RWPE2 (cell line): ENCODE measurements at regions not wholly inside any gene's neighbourhood (a gene's known extent, or its start where the extent isn't known, plus 50 kb on each side); places are given as distances from the start of the nearest gene placed in this dataset.

ENCODE experiments used
- ATAC-seq: fragments of 200-7000 bp; cut with Tn5 transposase; 3 replicates; pipeline ENCODE4 v1.9.1; 2021; ENCODE audit warnings: low read depth
- DNase-seq: peaks from one replicate; pipeline ENCODE4 v3.0.0-alpha.2; 2020; ENCODE audit warnings: low spot score
- H3K27ac ChIP-seq: fragments of 450-650 bp; 2 replicates; pipeline ENCODE4 v1.5.1; 2017; ENCODE audit warnings: mild to moderate bottlenecking; ENCODE audit not compliant: poor library complexity, severe bottlenecking
- H3K27me3 ChIP-seq: fragments of 250-450 bp; sonication (Bioruptor Pico); 2 replicates; pipeline ENCODE4 v1.5.1; 2021; ENCODE audit warnings: mild to moderate bottlenecking, moderate library complexity; ENCODE audit not compliant: insufficient read depth, poor library complexity, severe bottlenecking
- H3K36me3 ChIP-seq: fragments of 250-450 bp; sonication (Bioruptor Pico); 2 replicates; pipeline ENCODE4 v1.5.1; 2020; ENCODE audit warnings: low read depth, mild to moderate bottlenecking, moderate library complexity
- H3K4me1 ChIP-seq: fragments of 250-450 bp; sonication (Bioruptor Pico); 2 replicates; pipeline ENCODE4 v1.5.1; 2021; ENCODE audit warnings: mild to moderate bottlenecking, moderate library complexity; ENCODE audit not compliant: insufficient read depth, poor library complexity, severe bottlenecking
- H3K4me3 ChIP-seq: fragments of 250-450 bp; sonication (Bioruptor Pico); 2 replicates; pipeline ENCODE4 v1.5.1; 2021; ENCODE audit warnings: mild to moderate bottlenecking, moderate library complexity; ENCODE audit not compliant: severe bottlenecking
- H3K9me3 ChIP-seq: fragments of 250-450 bp; sonication (Bioruptor Pico); 2 replicates; pipeline ENCODE4 v1.5.1; 2021; ENCODE audit warnings: mild to moderate bottlenecking, moderate library complexity; ENCODE audit not compliant: severe bottlenecking
- CTCF ChIP-seq: fragments of 450-650 bp; IDR thresholded peaks from one replicate; pipeline ENCODE4 v1.5.1; 2017; ENCODE audit warnings: mild to moderate bottlenecking, moderate library complexity; ENCODE audit not compliant: poor library complexity, severe bottlenecking

GRCh38 chr2:114265261-114265660 lies 177.2 kb upstream of the DPP10 start:
- DNase-seq (no peak), ATAC-seq (no peak)
- TF ChIP-seq CTCF, result no peak
- H3K36me3 ChIP-seq, result no peaks in the 10 kb centered on the region
- H3K4me1 ChIP-seq, result no peaks in the 10 kb centered on the region
- no peaks in the 10 kb centered on the region for H3K9me3 ChIP-seq
- H3K4me3 ChIP-seq, result no peak overlapping the region
- H3K27me3 ChIP-seq, result peaks cover 3% of the 10 kb centered on the region
- H3K27ac ChIP-seq, result no peak overlapping the region

DNA sequence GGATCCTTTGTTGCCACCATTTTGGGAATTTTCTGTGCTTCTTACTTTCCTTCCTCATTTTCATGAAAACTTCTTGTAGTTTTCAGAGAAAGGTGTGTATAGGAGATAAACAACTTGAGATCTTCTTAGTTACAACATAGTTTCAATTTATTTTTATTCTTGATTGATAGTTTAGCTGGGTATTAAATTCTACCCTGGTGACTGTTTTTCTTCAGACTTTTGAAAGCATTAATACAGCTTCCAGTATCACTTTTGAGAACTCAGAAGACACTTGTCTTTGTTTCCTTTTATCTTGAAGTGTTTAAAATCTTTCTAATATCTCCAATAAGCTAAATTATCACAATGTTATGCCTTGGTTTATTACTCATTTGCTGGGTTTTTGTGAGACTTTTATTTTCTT lies 167.5 kb upstream of the DPP10 start:
- DNase-seq (no peak), ATAC-seq (no peak)
- Histone ChIP-seq H3K27me3 (no peaks in the 10 kb centered on the region), H3K4me3 (no peak overlapping the region), H3K36me3 (no peaks in the 10 kb centered on the region), H3K4me1 (no peaks in the 10 kb centered on the region), H3K27ac (no peak overlapping the region), H3K9me3 (no peaks in the 10 kb centered on the region)
- TF ChIP-seq CTCF, result no peak

DNA sequence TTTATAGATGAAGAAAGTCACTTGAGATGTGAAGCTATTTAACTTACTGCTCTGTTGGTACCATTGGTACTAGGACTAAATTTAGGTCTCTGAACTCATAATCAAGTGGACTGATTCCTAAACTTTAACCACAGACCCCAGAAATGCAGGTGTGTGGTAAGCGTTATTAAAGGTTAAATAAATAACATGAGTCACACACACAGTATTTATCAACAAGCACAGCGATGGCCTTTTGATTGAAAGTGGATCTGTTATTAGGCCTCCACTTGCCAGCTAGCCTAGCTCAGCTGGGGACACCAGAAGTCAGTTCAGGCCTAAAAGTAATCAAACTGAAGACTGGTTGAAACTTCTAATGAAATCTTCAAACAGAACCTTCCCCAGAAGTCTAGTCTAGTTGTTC lies 161.3 kb upstream of the DPP10 start:
- H3K27me3 ChIP-seq, result no peaks in the 10 kb centered on the region
- H3K4me1 ChIP-seq, result no peaks in the 10 kb centered on the region
- no peaks in the 10 kb centered on the region for H3K9me3 ChIP-seq
- TF ChIP-seq CTCF, result no peak
- no peaks in the 10 kb centered on the region for H3K36me3 ChIP-seq
- no peak for ATAC-seq
- H3K27ac ChIP-seq, result no peak overlapping the region
- no peak for DNase-seq
- H3K4me3 ChIP-seq, result no peak overlapping the region

GRCh38 chr2:114283774-114284173 lies 158.7 kb upstream of the DPP10 start:
- Histone ChIP-seq H3K4me1 (no peaks in the 10 kb centered on the region), H3K36me3 (no peaks in the 10 kb centered on the region), H3K4me3 (no peak overlapping the region), H3K9me3 (no peaks in the 10 kb centered on the region), H3K27ac (no peak overlapping the region), H3K27me3 (no peaks in the 10 kb centered on the region)
- no peak for TF ChIP-seq CTCF
- ATAC-seq, result no peak
- no peak for DNase-seq

- ATAC-seq, result no peak
- no peaks in the 10 kb centered on the region for H3K9me3 ChIP-seq
Measured at GRCh38 chr2:114286438-114286837, 156.0 kb upstream of the DPP10 start.

More at GRCh38 chr2:114286438-114286837, 156.0 kb upstream of the DPP10 start:
- no peak for DNase-seq
- no peaks in the 10 kb centered on the region for H3K36me3 ChIP-seq
- no peaks in the 10 kb centered on the region for H3K27me3 ChIP-seq
- no peaks in the 10 kb centered on the region for H3K4me1 ChIP-seq
- no peak for TF ChIP-seq CTCF
- no peak overlapping the region for H3K4me3 ChIP-seq
- H3K27ac ChIP-seq, result no peak overlapping the region
